ENCODE measurements at regions not wholly inside any gene's neighbourhood (a gene's known extent, or its start where the extent isn't known, plus 50 kb on each side); places are given as distances from the start of the nearest gene placed in this dataset.
"Not testable (repeated sequence)": the region's sequence is repeated elsewhere in the genome, so short reads cannot be mapped to it uniquely, and the experiment has no call there.

DNA sequence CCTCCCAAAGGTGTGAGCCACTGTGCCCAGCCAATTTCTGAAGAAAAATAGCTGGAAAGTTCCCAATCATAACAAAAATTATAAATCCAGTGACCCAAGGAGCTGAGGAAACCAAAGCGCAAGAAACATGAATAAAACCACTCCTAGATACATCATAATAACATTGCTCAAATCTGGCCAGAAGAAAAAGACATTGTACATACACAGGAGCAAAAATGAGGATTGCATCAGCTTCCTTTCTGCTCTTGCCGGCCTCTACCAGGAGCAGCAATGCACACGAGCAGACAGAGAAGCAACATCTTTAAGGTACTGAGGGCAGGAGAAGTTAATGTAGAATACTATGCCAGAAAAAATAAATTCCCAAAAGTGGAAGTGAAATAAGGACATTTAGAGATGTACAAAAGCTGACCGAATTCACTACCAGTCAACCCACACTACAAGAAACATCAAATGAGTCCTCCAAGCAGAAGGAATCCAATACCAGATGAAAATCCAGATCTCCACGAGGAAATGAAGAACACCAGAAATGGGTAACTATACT lies 127.0 kb upstream of the NBPF11 start:
- DNase-seq (ENCODE audit: low read depth in 2 of 2, low spot score in 1 of 2) = not testable (repeated sequence)

DNA sequence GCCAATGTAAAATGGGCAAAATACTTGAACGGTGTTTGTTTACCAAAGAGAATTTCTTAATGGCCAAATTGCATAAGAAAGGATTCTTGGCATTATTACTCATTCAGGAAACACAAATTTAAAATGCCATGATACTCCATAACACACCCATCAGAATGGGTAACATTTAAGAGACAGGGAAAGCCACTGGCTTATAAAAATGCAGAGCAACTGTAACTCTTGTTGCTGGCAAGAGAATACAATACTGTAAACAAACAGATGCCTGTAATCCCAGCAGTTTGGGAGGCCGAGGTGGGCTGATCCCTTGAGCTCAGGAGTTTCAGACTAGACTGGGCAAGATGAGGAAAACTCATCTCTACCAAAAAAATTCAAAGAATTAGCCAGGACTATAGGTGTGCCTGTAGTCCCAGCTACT lies 125.8 kb upstream of the NBPF11 start:
- not testable (repeated sequence) for DNase-seq (ENCODE audit: low read depth in 2 of 2, low spot score in 1 of 2)

DNA sequence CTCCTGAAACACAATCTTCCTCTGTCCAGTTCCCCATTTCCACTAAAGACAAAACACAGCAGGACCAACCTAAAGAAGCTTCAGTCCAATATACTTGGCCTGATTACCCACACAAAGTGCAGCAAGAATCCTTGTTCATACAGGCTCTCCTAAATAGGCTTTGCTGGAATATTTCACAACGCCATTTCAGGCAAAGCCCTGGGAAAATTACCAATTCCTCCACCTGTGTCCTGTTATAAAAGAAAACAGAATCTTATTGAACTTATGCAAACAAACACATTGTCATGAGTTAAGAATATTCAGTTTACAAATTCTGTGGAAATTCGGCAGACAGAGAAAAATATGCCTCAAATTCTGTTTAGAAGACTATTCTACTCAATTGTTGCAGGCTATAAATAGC lies 115.0 kb upstream of the NBPF11 start:
- DNase-seq (ENCODE audit: low read depth in 2 of 2, low spot score in 1 of 2) = not testable (repeated sequence)

DNA sequence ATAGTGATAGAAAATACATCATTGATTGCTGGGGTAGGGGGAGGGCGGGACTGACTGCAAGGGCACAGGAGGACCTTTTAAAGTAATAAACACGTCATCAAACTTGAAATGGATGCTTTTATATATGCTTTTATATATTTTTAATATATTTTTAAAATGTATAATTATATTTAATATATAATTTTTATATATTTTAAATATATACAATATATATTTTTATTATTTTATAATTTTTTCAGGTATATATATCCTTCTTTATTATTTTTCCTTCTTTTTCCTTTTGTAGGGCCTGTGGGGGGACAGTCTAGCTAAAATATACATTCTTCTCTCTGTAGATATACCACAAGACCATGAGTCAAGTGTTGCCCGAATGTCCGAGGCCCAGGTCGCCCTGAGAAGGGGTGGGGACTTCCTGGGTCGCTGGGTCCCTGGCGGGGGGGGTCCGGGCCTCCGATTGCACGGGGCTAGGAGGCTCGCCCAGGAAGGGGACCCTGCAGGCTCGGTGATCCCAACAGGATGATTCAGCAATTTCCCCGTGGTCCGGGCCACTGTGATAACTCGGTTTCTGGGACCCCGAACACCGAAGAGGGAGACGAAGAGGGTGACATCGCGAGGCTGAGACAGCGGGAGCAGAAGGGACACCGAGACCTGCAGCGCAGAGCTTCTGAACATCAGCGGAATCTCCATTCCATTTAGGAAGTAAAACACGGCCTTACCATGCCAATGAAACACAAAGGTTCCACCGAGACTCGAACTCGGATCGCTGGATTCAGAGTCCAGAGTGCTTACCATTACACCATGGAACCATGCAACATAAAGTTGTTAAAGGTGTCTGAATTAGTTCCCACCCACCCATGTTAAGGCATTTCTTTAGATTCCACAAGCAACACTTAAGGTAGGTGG lies 112.5 kb upstream of the NBPF11 start:
- DNase-seq (ENCODE audit: low read depth in 2 of 2, low spot score in 1 of 2) = no peak

DNA sequence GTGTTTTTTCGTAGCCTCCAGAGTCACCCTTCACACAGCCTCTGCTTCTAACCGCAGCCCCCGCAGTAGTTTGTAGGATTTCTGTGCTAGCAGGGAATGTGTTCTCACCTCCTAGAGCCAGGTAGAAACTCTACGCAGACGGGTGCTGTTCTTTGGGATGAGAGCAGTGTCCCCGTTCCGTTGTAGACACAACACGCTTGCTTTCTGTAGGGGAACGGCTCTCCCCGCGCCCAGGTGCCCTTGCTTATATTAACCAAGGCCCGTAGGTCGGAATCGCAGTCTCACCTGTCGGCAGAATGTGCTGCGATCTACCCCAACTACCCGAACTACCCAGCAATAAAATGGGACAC lies 111.8 kb upstream of the NBPF11 start:
- no peak for DNase-seq (ENCODE audit: low read depth in 2 of 2, low spot score in 1 of 2)

DNA sequence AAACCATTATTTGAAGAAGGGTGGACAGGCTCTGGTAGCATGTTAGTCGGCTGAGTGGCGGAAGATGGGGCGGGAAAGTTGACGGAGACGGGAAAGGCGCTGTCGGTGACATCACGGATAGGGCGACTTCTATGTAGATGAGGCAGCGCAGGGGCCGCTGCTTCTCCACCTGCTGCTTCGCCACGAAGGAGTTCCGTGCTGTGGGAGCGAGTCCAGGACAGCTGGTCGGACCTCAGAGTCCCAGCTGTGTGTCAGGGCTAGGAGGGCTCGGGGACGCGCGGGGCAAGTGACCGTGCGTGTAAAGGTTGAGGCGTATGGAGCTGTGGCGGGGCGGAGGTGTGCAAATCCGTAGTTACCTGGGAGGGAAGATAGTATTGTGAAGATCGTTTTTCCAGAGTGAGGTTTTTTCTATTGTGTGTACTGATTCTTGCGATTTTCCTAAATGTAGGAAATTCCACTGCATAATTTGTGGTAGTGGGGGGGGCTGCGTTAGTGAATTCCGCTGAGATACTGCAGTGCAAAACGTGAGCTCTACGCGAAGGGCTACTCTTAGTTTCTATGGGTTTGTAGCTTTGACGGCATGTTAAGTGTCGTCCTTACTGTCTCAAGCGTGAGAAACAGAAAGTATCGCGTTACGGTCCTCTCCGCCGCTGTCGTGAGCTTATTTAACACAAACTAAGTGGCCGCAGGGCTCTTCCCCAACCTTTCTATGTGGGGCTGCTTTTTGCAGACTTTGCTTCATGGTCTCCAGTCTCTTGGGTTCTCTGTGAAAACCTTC lies 111.2 kb upstream of the NBPF11 start:
- DNase-seq (ENCODE audit: low read depth in 2 of 2, low spot score in 1 of 2) = peak; percentile 15 to 24

DNA sequence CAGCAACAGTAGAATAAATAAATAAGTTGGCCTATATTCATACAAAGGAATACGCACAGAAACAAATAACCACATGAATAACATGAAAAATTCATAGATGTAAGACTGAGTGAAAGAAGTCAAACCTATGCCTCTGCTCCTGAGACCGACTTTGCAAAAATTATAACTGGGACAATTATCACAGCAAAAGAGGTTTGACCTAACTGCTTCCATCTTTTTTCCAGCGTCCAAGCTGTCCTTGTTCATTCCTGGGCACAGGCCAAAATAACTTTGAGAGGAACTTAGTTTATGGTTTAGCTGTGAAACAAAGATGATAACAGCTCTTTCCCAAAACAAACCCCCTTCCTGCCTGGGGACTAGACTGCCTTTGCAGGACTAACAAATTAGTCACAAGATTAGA lies 109.6 kb upstream of the NBPF11 start:
- DNase-seq (ENCODE audit: low read depth in 2 of 2, low spot score in 1 of 2) = not testable (repeated sequence)

DNA sequence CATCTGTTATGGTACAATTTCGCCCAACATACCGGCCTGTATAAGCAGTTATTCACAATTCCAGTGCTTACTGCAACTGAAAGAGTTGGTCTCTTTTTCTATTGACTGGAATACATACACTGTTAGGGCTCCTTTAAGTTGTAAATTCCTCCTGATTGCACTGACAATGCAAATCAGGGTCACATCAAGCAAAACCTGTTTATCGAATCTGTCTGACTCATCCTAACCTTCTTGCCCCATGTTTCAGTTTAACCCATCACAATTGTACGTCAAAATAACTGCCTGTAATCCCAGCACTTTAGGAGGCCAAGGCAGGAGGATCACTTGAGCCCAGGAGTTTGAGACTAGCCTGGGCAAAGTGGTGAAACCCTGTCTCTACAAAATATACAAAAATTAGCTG lies 105.8 kb upstream of the NBPF11 start:
- not testable (repeated sequence) for DNase-seq (ENCODE audit: low read depth in 2 of 2, low spot score in 1 of 2)

DNA sequence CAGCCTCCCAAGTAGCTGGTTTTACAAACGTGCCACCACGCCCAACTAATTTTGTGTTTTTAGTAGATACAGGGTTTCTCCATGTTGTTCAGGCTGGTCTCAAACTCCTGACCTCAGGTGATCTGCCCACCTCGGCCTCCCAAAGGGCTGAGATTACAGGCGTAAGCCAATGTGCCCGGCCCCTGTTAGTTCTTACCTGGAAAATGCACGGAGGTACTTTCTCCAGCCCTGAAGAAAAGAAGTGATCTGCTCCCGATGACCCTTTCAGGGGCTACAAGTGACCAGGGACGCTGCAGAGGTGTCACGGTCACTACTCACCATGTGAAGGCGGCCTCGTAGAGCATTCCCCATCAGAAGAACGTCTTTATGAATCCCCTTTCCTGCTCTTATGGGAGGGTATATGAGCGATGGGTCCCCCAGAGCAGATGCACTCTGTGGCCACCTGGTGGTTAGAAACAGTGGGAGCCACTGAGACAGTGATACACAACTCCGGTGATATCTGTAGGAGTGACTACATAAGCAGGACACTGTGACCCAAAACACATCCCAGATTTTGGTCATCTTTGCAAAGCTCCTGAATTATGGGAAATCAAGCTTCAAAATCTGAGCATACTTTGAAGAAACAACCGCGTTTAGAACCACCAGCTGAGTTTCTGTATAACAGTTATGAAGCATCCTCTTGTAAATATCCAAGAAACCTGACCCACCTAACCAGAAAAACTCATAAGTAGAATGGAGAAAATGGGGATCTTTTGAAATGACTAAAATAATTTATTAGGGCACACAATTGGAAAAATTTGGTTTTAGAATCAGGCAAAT lies 102.7 kb upstream of the NBPF11 start:
- DNase-seq (ENCODE audit: low read depth in 2 of 2, low spot score in 1 of 2) = not testable (repeated sequence)

DNA sequence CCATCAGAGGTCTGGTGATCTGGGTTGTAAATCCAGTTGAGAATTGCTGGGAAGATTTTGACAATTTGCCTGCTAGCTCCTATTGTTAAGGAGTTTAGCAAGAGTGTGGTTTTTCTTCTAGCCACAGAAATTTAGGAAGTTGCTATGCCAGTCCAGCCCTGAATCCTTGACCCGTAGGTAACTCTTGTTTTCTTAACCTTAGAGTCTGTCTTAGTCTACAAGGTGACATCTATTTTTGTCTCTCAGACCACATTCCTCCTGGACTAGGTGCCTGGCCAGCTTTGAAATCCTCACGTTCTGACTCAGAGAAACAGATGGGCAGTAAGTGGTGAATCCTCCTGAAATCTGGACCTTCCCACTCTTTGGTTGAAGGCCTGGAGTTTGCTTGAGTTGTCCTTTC lies 101.7 kb upstream of the NBPF11 start:
- not testable (repeated sequence) for DNase-seq (ENCODE audit: low read depth in 2 of 2, low spot score in 1 of 2)

DNA sequence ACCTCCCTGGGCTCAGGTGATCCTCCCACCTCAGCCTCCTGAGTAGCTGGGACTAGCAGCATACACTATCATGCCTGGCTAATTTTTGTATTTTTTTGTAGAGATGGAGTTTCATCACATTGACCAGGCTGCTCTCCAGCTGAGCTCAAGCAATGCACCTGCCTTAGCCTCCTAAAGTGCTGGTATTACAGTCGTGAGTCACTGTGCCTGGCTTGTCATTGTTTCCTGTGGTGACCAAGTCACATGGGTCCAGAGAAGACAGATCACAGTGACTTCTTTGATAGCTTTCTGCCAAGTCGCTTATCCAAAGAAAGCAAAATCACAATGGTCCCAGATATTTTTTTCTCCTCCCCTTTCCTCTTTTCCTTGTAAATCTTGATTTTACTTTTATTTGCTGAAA lies 96.7 kb upstream of the NBPF11 start:
- DNase-seq (ENCODE audit: low read depth in 2 of 2, low spot score in 1 of 2) = not testable (repeated sequence)

DNA sequence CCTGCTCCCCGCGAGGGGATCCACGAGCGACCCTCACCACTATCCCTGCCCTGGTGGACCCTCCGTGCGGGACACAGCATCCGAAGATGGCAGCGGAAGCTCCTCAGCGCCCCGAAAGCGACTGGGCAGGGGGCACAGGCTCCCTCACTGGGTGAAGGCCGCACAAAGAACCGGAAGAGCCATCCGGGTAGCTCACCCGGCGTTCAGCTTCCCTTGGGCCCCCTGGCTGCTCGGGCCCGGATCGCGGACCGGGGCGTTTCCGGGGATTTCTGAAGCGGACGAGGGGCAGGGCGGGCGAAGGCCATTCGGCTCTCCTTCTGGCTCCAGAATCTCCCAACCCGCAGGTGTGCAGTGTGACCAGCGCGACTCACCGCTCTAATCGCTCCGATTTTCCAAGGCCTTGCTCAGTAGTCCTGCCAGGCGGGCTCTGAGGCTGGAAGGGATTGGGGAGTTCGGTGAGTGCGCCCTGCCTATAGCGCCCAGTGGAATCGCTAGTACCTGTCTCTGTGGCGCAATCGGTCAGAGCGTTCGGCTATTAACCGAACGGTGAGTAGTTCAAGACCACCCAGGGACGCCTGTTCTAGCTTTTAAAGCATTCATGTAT lies 94.3 kb upstream of the NBPF11 start:
- not testable (repeated sequence) for DNase-seq (ENCODE audit: low read depth in 2 of 2, low spot score in 1 of 2)

DNA sequence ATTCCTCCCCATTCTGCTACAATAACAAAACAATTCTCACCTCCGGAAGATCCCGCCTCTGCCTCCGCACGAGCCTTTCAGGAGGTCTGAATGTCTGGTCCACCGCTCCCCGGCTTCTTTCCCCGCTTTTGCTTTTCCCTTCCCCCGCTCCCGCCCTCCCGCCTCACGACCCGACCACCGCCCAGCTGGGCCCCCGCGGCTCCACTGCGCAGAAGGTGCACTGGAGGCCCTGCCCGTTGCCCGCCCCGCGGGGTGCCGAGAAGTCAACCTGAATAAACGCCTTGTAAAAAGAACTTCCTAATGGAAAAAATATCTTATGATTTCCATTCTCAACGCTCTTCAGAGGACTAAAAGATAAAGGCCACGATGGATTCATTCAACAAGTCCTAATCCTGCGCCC lies 93.8 kb upstream of the NBPF11 start:
- DNase-seq (ENCODE audit: low read depth in 2 of 2, low spot score in 1 of 2) = not testable (repeated sequence)

DNA sequence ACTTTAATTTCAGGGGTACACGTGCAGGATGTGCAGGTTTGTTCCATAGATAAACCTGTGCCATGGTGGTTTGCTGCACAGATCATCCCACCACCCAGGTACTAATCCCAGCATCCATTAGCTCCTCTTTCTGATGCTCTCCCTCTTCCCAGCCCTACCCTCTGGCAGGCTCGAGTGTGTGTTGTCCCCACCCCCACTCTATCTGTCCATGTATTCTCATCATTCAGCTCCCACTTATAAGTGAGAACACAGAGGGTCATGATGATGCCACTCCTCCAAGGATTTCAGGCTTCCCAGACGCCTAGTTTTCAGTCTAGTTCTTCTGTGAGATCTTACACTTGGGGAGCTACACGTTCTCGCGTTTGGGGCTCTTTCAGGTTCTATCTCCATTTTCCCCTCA lies 93.4 kb upstream of the NBPF11 start:
- DNase-seq (ENCODE audit: low read depth in 2 of 2, low spot score in 1 of 2) = not testable (repeated sequence)

DNA sequence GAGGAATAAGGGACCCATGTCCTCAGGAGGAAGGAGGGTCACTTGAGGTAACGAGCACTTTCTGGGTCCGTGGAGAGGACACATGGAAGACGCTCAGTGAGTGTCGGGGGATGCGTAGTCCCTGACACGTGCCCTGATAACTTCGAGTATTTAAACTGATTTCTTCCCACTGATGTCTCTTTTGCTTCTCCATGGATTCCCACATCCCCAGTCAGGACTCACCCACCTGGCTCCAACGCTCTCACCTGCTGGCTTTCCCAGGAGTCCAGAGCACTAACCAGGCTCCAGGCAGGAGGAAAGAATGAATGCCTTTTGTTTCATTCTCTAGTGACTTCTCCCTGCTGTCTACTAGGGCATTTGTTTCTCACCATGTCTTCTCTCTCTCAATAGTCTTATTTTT lies 81.2 kb upstream of the NBPF11 start:
- DNase-seq (ENCODE audit: low read depth in 2 of 2, low spot score in 1 of 2) = not testable (repeated sequence)

DNA sequence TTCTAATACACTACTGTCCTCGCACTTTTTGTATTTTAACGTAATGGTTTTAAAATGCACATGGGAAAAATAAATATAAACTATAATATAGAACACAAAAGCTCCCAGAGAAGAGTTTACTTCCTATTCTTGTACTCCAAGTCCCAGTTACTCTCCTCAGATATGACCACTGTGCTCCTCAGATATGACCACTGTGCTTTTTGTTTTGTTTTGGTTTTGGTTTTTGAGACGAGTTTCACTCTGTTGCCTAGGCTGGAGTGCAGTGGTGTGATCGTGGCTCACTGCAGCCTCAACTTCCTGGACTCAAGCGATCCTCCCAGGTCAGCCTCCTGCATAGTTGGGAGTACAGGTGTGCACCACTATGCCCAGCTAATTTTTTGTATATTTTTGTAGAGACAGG lies 76.8 kb upstream of the NBPF11 start:
- not testable (repeated sequence) for DNase-seq (ENCODE audit: low read depth in 2 of 2, low spot score in 1 of 2)

DNA sequence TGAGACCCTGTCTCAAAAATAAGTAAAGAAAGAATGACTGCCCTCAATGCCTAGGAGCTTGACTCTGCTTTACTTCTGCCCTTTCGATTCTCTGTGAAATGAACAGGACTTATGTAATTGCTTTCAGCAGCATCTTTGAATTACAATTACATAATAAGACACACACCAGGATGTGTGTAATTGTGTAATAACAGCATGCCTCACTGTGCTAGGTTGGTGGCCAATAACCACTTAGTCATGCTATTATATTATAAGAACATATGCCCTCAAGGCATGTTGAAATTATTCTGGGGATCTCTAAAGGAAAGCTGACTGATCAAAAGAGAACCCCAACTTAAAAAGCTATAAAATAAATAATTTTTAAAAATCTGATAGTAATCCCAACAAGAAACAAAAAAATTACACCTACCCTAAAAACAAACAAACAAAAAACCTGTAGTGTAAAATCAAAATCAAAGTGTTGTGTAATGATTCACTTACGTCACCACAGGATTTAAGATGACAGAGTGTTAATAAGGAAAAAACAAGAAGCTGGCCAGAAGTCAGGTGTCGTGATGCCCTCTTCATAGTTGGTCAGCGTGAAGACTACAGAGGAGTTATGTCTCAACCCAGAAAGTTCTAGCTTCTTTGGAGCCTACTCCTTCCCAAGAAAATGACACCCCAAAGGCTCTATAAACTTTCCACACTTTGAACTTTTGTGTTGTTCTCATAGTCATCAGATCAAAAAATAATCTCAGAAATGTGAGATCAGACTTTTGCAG lies 70.5 kb upstream of the NBPF11 start:
- not testable (repeated sequence) for DNase-seq (ENCODE audit: low read depth in 2 of 2, low spot score in 1 of 2)

DNA sequence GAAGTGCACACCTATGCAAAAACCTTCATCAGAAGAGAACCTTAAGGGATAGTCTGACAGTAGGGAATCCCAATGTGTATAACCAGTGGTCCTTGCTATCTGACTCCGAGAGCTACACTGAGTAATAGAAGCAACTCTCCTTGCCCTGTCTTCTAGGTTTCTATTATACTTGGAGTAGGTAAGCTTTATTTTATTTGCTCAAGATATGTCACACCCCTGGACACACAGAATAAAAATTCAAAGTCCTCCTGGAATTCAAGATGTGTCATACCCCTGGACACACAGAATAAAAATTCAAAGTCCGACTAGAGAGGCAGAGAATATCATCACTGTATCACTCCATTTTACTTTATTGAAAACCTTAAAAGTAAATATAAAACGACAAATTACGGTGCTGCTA lies 69.5 kb upstream of the NBPF11 start:
- DNase-seq (ENCODE audit: low read depth in 2 of 2, low spot score in 1 of 2) = not testable (repeated sequence)

DNA sequence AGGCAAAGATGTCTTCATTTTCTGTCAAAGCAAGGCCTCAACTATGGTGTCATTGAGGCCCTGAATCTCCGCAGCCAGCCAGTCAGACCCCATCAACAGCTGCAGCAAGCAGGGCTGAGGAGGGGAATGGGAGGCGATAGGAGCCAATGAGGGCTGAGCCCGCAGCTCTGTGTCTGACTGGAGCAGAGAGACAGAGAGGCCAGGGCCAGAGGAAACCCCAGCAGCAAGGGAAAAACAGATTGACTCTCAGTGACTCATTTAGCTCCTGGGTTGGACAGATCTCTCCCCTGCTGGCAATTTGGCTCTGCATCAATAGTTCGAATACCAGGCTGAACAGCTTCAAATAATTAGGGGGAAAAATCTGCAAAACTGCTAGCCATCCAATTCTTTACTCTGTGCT lies 67.1 kb upstream of the NBPF11 start:
- not testable (repeated sequence) for DNase-seq (ENCODE audit: low read depth in 2 of 2, low spot score in 1 of 2)

DNA sequence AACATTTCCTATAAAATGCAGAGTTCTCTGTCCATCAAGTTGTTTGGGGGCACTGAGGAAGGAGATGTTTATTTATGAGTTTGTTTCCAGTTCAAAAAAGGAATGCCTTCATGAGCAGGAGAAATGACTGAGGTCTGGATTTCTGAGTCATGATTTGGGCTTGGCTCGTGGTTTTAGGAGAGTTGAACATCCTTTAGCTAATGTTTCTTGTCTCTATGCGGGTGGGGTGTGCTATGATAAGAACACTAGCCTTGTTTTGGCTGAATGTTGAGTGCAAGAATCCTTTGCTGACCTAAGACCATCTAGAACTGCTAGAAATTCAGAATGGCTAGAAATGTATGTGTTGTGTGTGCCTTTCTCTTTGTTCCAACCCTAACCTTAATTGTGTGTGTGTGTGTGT lies 59.1 kb upstream of the NBPF11 start:
- DNase-seq (ENCODE audit: low read depth in 2 of 2, low spot score in 1 of 2) = not testable (repeated sequence)

Data from stimulated activated CD8-positive, alpha-beta memory T cell treated with anti-CD3 and anti-CD28 coated beads, Interleukin-4, amount 100 ng/mL, for 1 hour (primary cell).